ENCODE measurements at regions not wholly inside any gene's neighbourhood (a gene's known extent, or its start where the extent isn't known, plus 50 kb on each side); places are given as distances from the start of the nearest gene placed in this dataset.

- TF ChIP-seq CTCF (IDR thresholded peaks at IDR 0.05; ENCODE audit: insufficient read depth, low read depth, low read length): no peak
- TF ChIP-seq EZH2 (IDR thresholded peaks at IDR 0.05; ENCODE audit: insufficient read depth, low read length): no peak
Observed at GRCh38 chr11:45752106-45752505, 52.8 kb upstream of the SLC35C1 start.
